ENCODE measurements at regions not wholly inside any gene's neighbourhood (a gene's known extent, or its start where the extent isn't known, plus 50 kb on each side); places are given as distances from the start of the nearest gene placed in this dataset.

- no peak for DNase-seq (ENCODE audit: low read depth, low spot score)
These were observed 283.9 kb downstream of the KLF12 start for GRCh38 chr13:73850104-73850873.

GRCh38 chr13:73849292-73849691, 284.9 kb downstream of the KLF12 start:
- DNase-seq (ENCODE audit: low read depth, low spot score) = peak; percentile 54

DNA sequence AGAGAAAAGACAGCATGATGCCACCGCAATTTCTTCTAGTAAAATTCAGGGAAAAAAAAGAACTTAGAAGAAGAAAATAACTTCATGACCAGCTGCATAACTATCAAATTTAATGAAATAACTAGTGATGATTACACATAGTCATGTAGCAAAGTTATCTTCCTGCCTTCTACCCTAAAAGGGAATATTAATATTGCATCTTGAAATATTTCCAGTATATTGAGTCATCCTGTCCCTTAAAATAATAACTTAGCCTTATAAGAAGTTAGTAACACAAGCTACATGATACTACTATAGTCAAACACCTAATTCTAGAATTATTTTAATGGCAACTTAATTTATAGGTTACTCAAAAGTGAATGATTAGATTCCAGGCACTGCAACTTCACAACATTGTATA, 289.2 kb downstream of the KLF12 start:
- no peak for DNase-seq (ENCODE audit: low read depth, low spot score)

DNA sequence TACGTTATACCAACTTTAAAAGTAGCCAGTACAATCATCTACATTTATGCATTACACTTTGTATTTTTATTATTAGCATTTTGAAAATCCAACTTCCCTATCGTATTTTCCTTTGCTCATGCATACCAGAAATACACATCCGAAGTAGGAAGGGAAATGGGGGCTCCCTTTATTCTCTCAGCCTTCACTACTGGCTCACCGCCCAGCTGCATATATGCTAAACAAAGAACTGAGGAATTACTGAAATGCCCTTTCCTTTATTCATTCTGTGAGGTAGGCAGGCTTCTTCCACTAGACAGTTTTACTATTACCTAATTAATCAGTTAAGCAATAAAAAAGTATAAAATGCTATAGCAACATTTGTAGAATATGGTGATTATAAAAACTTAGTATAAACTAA, 291.6 kb downstream of the KLF12 start:
- DNase-seq (ENCODE audit: low read depth, low spot score) = no peak

DNA sequence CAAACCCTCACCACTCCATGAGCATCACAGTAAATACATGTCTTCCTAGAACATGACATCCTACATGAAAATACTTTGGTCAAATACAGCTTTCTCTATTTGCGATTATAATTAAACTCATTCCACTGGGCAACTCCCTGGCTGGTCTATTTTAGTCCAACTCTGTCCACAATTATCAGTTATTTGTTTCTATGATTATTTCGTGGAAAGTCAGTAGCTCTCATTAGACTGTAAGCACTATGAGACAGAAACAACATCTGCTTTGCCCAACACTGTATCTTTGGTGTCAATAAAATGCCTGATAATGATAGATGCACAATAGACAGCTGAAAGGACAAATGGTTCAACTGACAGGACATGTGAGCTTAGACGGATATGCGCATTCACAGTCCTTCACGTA, 292.0 kb downstream of the KLF12 start:
- DNase-seq (ENCODE audit: low read depth, low spot score) = no peak

DNA sequence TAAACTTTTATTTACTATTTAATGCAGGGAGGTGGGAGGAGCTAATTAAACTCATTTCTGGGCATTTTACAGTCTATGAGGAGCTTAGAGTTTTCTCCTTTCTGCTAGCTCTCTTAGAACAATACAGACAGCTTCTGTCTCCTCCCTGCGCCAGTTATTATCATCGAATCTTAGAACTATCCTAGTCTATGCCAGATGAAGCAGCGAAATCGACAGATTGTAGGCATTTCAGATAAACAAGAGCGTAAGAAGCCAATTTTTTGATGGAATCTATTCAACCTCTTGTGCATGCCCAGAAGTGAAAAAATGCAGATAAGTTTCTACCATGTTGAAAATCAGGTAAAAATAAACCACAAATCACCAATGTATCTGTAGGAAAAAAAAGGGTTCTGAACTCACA, 297.1 kb downstream of the KLF12 start:
- no peak for DNase-seq (ENCODE audit: low read depth, low spot score)

DNA sequence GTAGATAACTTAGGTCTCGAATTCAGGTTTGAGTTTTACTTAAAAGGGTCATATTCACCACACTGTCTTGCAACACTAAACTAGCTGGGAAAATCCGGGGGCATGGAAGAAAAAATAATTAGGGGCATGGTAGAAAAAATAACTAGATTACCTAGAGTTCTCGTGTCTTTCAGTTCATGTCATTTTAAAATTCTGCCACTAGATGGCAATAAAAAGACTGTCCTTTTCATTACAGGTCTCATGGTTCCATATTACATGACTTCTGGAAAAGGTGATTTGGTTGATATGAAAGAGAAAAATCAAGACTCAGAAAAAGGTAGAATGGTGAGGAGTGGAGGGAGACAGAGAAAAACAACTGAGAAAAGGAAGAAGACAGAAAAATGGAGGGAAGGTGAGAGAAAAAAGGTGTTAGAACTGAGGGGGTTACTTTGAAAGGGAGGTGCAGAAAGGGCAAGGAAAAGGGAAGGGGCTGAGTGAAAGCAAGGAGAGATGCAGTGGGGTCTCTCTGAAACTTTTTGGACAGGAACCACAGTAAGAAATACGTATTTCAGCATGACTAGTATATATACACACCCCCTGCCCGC, 299.0 kb downstream of the KLF12 start:
- no peak for DNase-seq (ENCODE audit: low read depth, low spot score)

- DNase-seq (ENCODE audit: low read depth, low spot score) = no peak
These were observed 300.7 kb downstream of the KLF12 start for GRCh38 chr13:73833325-73834070.

DNA sequence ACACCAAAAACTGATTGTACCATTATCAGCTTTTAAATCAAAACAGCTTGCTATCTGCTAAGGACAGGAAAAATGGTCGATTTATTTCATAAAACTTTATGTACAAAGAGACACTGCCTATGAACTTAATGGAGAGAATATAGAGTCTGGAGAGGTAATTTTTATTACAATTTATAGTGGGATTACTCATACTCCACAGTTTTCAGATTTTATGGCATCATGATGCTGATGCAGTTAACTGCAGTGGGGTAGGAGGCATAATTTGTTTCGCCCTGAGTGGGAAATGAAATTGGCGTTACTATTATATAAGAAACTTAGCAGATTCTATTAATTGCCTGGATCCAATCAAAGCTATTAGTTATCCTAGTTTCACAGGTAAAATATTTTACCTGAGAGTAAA, 301.4 kb downstream of the KLF12 start:
- DNase-seq (ENCODE audit: low read depth, low spot score) = no peak

DNA sequence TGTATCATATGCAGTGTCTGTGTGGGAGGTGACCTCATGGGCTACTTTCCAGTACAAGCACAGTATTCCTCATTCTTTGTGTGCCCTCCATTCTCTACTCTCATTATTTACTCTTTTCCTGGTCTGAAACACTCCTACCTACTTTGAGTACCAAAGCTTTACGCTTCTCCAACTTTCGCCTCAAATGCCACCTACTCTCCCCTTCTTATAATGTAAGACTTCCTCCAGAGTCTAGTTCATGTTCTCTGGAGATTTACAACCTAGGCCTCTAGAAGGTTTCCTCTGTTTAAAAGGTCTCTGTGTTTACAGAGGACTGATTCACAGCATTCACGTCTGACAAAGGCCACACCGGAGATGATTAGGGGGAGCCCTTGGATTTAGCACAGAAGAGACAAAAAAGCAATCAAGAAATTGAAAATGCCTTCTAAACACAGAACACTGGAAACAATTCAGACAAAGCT, 302.0 kb downstream of the KLF12 start:
- DNase-seq (ENCODE audit: low read depth, low spot score) = no peak

DNA sequence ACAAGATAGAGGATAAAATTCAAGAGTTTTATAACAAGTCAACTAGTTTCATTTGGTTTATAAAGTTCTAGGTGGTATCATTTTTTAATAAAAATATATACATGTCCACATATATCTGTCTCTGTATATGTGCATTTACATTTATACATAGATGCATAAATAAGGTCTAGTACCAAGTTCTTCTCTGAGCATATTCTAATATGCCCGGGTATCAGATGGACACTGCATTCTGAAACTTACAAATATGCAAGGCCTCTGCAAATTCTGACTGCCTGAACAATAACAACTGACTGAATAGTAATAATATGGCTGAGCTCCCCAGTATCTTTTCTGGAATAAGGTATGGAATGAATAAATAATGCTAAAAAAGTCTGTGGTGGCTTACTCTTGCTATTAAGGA, 304.8 kb downstream of the KLF12 start:
- DNase-seq (ENCODE audit: low read depth, low spot score) = no peak

GRCh38 chr13:73828811-73829210, 305.4 kb downstream of the KLF12 start:
- no peak for DNase-seq (ENCODE audit: low read depth, low spot score)

GRCh38 chr13:73827434-73827833, 306.8 kb downstream of the KLF12 start:
- no peak for DNase-seq (ENCODE audit: low read depth, low spot score)

DNA sequence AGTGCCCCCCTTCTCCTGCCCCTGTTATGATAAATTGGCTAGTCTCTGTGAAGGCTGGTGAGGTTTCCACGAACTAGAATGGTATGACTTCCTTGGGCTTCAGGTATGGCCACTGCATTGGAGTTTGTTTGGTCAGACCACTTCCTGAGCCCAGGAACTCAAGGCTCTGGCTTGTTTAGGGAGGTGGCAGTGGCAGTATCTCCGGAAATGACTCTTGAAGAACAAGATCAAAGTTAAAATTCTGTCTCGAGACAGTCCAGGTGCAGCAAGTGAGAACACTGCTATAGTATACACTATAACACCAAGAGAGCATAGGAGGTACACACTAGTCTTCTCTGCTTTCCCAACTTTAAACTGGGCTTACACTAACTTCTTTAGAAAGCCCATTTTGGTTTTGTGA, 309.1 kb downstream of the KLF12 start:
- no peak for DNase-seq (ENCODE audit: low read depth, low spot score)

- no peak for DNase-seq (ENCODE audit: low read depth, low spot score)
These were observed 311.3 kb downstream of the KLF12 start for GRCh38 chr13:73822668-73823592.

- DNase-seq (ENCODE audit: low read depth, low spot score) = no peak
These were observed 313.5 kb downstream of the KLF12 start for GRCh38 chr13:73820688-73821087.

DNA sequence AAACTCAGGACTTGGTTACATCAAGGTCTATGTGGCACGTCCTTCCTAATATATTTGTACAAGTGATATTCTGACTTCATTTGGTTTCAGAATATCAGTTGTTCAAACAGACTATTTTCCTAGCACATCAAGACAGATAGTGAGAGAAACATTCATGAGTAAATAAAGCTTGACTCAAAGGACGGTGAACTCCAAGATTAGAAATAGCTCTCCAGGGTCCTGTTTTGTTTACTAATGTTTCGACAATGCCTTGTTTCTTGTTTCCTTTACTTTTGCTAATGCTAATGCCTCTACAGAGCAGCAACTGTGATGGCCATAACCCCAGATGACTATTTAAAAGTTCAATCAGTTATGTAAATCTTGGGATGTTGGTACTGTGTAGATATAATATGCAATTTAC, 313.9 kb downstream of the KLF12 start:
- DNase-seq (ENCODE audit: low read depth, low spot score) = no peak

- DNase-seq (ENCODE audit: low read depth, low spot score) = no peak
These were observed 314.5 kb downstream of the KLF12 start for GRCh38 chr13:73819711-73820110.

DNA sequence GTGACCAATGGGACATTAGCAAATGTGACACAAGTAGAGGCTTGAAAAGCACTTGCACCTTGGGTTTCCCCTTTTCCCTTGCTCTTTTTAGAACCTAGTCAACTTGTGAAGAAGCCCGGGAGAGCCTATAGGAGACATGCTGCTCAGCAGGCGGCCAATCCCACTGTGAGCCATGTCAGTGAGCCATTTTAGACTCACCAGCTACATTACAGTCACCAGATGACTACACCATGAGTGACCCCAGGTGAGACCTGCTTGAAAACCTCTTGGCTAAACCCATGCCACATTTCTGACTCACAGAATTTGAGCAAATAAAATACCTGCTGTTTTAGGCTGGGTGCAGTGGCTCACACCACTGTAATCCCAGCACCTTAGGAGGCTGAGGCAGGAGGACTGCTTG, 317.5 kb downstream of the KLF12 start:
- no peak for DNase-seq (ENCODE audit: low read depth, low spot score)

GRCh38 chr13:73815796-73816195, 318.4 kb downstream of the KLF12 start:
- DNase-seq (ENCODE audit: low read depth, low spot score) = no peak

- no peak for DNase-seq (ENCODE audit: low read depth, low spot score)
These were observed 323.6 kb downstream of the KLF12 start for GRCh38 chr13:73810647-73811046.

- DNase-seq (ENCODE audit: low read depth, low spot score) = no peak
These were observed 324.6 kb downstream of the KLF12 start for GRCh38 chr13:73809561-73809960.

All from ELF-1 (cell line).